GM12878 (cell line): ENCODE measurements at regions not wholly inside any gene's neighbourhood (a gene's known extent, or its start where the extent isn't known, plus 50 kb on each side); places are given as distances from the start of the nearest gene placed in this dataset.

Experiments
- ATAC-seq: fragments of 200-7000 bp; cut with Tn5 transposase; 3 replicates; pipeline ENCODE4 v1.9.1; 2020; ENCODE audit warnings: mild to moderate bottlenecking, moderate library complexity
- BruUV-seq: library from RNA; stranded (reverse); fragments of 400-500 nt; replicated peaks from 2 replicates; lab custom pipeline; 2021; lab: Mats Ljungman, UMichigan
- CTCF ChIA-PET: fragments of 300-600 bp; sonication (Branson Sonifier 250); formaldehyde crosslinking; extraction: SDS; loops from one replicate; lab custom pipeline; 2021; ENCODE audit warnings: inconsistent platforms; lab: Yijun Ruan, JAX
- POLR2A ChIA-PET: fragments of 350-600 bp; formaldehyde crosslinking; extraction: SDS; loops from one replicate; lab custom pipeline; 2021; ENCODE audit warnings: inconsistent platforms; lab: Charles Lee
- RAD21 ChIA-PET: fragments of 300-600 bp; sonication (Branson Sonifier 250); formaldehyde crosslinking; loops from one replicate; lab custom pipeline; 2023; ENCODE audit warnings: antibody characterized with exemption; ENCODE audit not compliant: unreplicated experiment; lab: Charles Lee
- SMC1A ChIA-PET: fragments of 300-600 bp; sonication (Branson Sonifier 250); formaldehyde crosslinking; loops from one replicate; lab custom pipeline; 2023; ENCODE audit not compliant: unreplicated experiment, uncharacterized antibody; lab: Charles Lee
- DNase-seq: peaks from one replicate; pipeline ENCODE4 v3.0.0-alpha.2; 2011; ENCODE audit warnings: low read depth, low spot score
- FAIRE-seq: peaks from 3 replicates; lab custom pipeline; 2011; peaks lifted over from hg19 to GRCh38; lab: Jason Lieb, UNC
- H2AFZ ChIP-seq: 2 replicates; pipeline ENCODE4 v1.6.0; 2011; ENCODE audit warnings: low read depth, low read length, control low read depth; ENCODE audit not compliant: control insufficient read depth
- H3K27ac ChIP-seq: 2 replicates; pipeline ENCODE4 v1.5.1; 2011; ENCODE audit warnings: control low read depth; ENCODE audit not compliant: control insufficient read depth, insufficient read depth
- H3K27me3 ChIP-seq, 2 experiments: replicated peaks in 1 of 2; 2 replicates each; pipeline versions ENCODE4 v1.6.0 to v1.6.1; 2011; ENCODE audit warnings: low read length in 1 of 2; ENCODE audit not compliant: control insufficient read depth in 2 of 2, insufficient read depth in 2 of 2
- H3K36me3 ChIP-seq, 2 experiments: 2 replicates each; pipeline ENCODE4 v1.5.1; 2011; ENCODE audit warnings: low read length in 1 of 2; ENCODE audit not compliant: control insufficient read depth in 2 of 2, insufficient read depth in 2 of 2
- H3K4me1 ChIP-seq: 2 replicates; pipeline ENCODE4 v1.6.1; 2011; ENCODE audit warnings: mild to moderate bottlenecking, low read length, moderate library complexity, mixed read lengths; ENCODE audit not compliant: control insufficient read depth, insufficient read depth
- H3K4me2 ChIP-seq: 2 replicates; pipeline ENCODE4 v1.6.0; 2011; ENCODE audit warnings: control low read depth; ENCODE audit not compliant: control insufficient read depth, insufficient read depth
- H3K4me3 ChIP-seq: fragments of 200-600 bp; sonication (generic); 2 replicates; pipeline ENCODE4 v1.5.1; 2016
- H3K79me2 ChIP-seq: 2 replicates; pipeline ENCODE4 v1.6.0; 2011; ENCODE audit warnings: low read length; ENCODE audit not compliant: control insufficient read depth, insufficient read depth
- H3K9ac ChIP-seq: 2 replicates; pipeline ENCODE4 v1.8.0; 2011; ENCODE audit warnings: low read length, control low read depth, mixed read lengths; ENCODE audit not compliant: control insufficient read depth, insufficient read depth
- H3K9me3 ChIP-seq: replicated peaks from 3 replicates; pipeline ENCODE4 v1.5.1; 2011; ENCODE audit warnings: mild to moderate bottlenecking, low read length; ENCODE audit not compliant: control insufficient read depth, insufficient read depth
- H4K20me1 ChIP-seq: 2 replicates; pipeline ENCODE4 v1.6.0; 2011; ENCODE audit not compliant: control insufficient read depth, insufficient read depth
- BACH1 ChIP-seq: fragments of 450-650 bp; IDR thresholded peaks from 2 replicates; pipeline ENCODE4 v1.6.1; 2017; ENCODE audit warnings: mild to moderate bottlenecking, borderline replicate concordance
- HCFC1 ChIP-seq: fragments of 150-350 bp; IDR thresholded peaks from 2 replicates; pipeline ENCODE4 v1.6.1; 2014; ENCODE audit warnings: low read length
- MXI1 ChIP-seq: fragments of 150-350 bp; IDR thresholded peaks from 2 replicates; pipeline ENCODE4 v1.6.1; 2011; ENCODE audit warnings: low read depth, mild to moderate bottlenecking, inconsistent platforms, low read length, improper control_type of control experiment
- STAT1 ChIP-seq: fragments of 450-650 bp; conservative IDR thresholded peaks from 2 replicates; pipeline ENCODE4 v1.6.1; 2014; ENCODE audit warnings: antibody characterized with exemption, mild to moderate bottlenecking
- ZNF592 ChIP-seq: fragments of 450-650 bp; IDR thresholded peaks from 2 replicates; pipeline ENCODE4 v1.6.1; 2017; ENCODE audit warnings: mild to moderate bottlenecking, moderate library complexity
- ZNF687 ChIP-seq: fragments of 450-650 bp; IDR thresholded peaks from 2 replicates; pipeline ENCODE4 v1.6.1; 2017; ENCODE audit warnings: mild to moderate bottlenecking, moderate library complexity
- WGBS: methylation state at CpG from one replicate; pipeline ENCODE4 v1.1.6; 2016; ENCODE audit warnings: low lambda C conversion rate; ENCODE audit not compliant: insufficient replicate concordance, insufficient coverage; ENCODE audit errors: missing lambda C conversion rate; 5-methylcytosine and 5-hydroxymethylcytosine counted together
- in situ Hi-C: fragments of 300-500 bp; cut with MboI; formaldehyde crosslinking; loops from 9 replicates; pipeline ENCODE4 v1.14.3; 2018; ENCODE audit warnings: mixed read lengths
- intact Hi-C: fragments of 100-400 bp; cut with micrococcal nuclease; formaldehyde crosslinking; loops from one replicate; pipeline ENCODE4 v1.14.2; 2022; ENCODE audit not compliant: unreplicated experiment
- TF ChIP-seq, protein P1 (sequence below): fragments of 450-650 bp; IDR thresholded peaks from 2 replicates; pipeline ENCODE4 v1.6.1; 2017; ENCODE audit warnings: mild to moderate bottlenecking
- TF ChIP-seq, protein P2 (sequence below): IDR thresholded peaks from 2 replicates; pipeline ENCODE4 v1.6.1; 2011; ENCODE audit warnings: low read depth, low read length, improper control_type of control experiment, borderline replicate concordance

- H3K4me2 ChIP-seq: no peak overlapping the region
- 29% methylated on average over 12 of the region's 12 CpGs for WGBS
- SMC1A ChIA-PET: no interaction called here
- CTCF ChIA-PET: no interaction called here
- no peaks in the 10 kb centered on the region for H3K27me3 ChIP-seq
- no peaks in the 10 kb centered on the region for H4K20me1 ChIP-seq
- no peak overlapping the region for H3K9ac ChIP-seq
- ATAC-seq: no peak
- H3K36me3 ChIP-seq: no peaks in the 10 kb centered on the region
- intact Hi-C loops: no loop called here
- BruUV-seq: no TSS peak
- no peak overlapping the region for H3K27ac ChIP-seq
- in situ Hi-C loops: no loop called here
- DNase-seq: no peak
- RAD21 ChIA-PET: no interaction called here
- H3K9me3 ChIP-seq: no peaks in the 10 kb centered on the region; the same call in 2 of the 3 replicates
- TF ChIP-seq BACH1: no peak
- no peak for TF ChIP-seq MXI1
- TF ChIP-seq ZNF687: no peak
- no peak for TF ChIP-seq HCFC1
- TF ChIP-seq ZNF592: no peak
- TF ChIP-seq, protein P1, sequence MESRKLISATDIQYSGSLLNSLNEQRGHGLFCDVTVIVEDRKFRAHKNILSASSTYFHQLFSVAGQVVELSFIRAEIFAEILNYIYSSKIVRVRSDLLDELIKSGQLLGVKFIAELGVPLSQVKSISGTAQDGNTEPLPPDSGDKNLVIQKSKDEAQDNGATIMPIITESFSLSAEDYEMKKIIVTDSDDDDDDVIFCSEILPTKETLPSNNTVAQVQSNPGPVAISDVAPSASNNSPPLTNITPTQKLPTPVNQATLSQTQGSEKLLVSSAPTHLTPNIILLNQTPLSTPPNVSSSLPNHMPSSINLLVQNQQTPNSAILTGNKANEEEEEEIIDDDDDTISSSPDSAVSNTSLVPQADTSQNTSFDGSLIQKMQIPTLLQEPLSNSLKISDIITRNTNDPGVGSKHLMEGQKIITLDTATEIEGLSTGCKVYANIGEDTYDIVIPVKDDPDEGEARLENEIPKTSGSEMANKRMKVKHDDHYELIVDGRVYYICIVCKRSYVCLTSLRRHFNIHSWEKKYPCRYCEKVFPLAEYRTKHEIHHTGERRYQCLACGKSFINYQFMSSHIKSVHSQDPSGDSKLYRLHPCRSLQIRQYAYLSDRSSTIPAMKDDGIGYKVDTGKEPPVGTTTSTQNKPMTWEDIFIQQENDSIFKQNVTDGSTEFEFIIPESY: no peak
- no peak for TF ChIP-seq STAT1
- TF ChIP-seq, protein P2, sequence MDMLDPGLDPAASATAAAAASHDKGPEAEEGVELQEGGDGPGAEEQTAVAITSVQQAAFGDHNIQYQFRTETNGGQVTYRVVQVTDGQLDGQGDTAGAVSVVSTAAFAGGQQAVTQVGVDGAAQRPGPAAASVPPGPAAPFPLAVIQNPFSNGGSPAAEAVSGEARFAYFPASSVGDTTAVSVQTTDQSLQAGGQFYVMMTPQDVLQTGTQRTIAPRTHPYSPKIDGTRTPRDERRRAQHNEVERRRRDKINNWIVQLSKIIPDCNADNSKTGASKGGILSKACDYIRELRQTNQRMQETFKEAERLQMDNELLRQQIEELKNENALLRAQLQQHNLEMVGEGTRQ: no peak
- no peaks in the 10 kb centered on the region for H3K4me1 ChIP-seq
- no peak overlapping the region for H3K4me3 ChIP-seq
- H3K79me2 ChIP-seq: no peaks in the 10 kb centered on the region
- POLR2A ChIA-PET: no interaction called here
- no peak for FAIRE-seq
- H2AFZ ChIP-seq: no peak overlapping the region
Observed at GRCh38 chr14:101134161-101134631, 230.7 kb upstream of the RTL1 start.
